ENCODE measurements at regions not wholly inside any gene's neighbourhood (a gene's known extent, or its start where the extent isn't known, plus 50 kb on each side); places are given as distances from the start of the nearest gene placed in this dataset. TPM values are rescaled to one million over a fixed set of nuclear protein-coding genes. Genes with fewer than 3 reads are reported as not detected.

DNA sequence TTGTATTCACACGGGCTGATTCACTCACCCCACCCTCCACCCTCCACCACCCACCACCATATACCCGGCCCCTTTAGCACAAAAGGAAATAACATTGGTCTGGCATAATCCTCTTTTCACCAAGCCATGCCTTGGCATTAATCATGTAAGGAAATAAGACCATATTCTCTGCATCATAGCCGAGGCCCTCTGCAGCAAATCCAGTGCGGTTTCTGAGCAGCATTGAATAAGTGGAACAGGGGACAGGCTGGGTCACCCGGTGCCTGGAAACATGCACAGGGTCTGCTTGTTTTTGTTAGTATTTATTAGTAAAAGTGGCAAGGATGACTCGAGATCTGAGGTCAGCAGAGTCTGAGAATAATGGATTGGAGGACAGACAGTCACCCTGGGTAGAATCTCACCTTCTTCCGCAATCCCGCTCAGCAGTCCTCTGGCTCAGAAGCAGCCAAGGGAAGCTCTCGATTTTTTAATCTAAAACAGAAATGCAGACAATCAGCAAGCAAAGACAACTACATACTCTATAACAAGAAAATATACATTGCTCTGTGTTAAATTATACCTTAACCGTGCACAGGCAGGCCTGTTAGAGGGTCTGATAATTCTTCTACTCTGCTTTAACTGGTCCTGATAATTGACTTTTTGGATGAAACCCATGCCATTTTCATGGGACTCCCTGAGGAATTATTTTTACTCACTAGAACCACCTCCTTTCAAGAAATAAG lies 52.4 kb upstream of the CDC42BPA start:
- DNase-seq (ENCODE audit: low spot score in 2 of 2): no peak
- Histone ChIP-seq H3K36me3 (no peaks in the 10 kb centered on the region), H3K4me1 (no peaks in the 10 kb centered on the region), H3K27me3 (no peaks in the 10 kb centered on the region), H3K27ac (no peak overlapping the region), H3K9me3 (no peaks in the 10 kb centered on the region), H3K4me3 (no peak overlapping the region)
- 61 to 68% methylated on average over 10 of the region's 10 CpGs for WGBS, 2 donors
- TF ChIP-seq POLR2A (IDR thresholded peaks at IDR 0.05): no peak
- TF ChIP-seq EP300 (IDR thresholded peaks at IDR 0.05): no peak
- TF ChIP-seq, protein P1, sequence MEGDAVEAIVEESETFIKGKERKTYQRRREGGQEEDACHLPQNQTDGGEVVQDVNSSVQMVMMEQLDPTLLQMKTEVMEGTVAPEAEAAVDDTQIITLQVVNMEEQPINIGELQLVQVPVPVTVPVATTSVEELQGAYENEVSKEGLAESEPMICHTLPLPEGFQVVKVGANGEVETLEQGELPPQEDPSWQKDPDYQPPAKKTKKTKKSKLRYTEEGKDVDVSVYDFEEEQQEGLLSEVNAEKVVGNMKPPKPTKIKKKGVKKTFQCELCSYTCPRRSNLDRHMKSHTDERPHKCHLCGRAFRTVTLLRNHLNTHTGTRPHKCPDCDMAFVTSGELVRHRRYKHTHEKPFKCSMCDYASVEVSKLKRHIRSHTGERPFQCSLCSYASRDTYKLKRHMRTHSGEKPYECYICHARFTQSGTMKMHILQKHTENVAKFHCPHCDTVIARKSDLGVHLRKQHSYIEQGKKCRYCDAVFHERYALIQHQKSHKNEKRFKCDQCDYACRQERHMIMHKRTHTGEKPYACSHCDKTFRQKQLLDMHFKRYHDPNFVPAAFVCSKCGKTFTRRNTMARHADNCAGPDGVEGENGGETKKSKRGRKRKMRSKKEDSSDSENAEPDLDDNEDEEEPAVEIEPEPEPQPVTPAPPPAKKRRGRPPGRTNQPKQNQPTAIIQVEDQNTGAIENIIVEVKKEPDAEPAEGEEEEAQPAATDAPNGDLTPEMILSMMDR (IDR thresholded peaks at IDR 0.05): no peak

DNA sequence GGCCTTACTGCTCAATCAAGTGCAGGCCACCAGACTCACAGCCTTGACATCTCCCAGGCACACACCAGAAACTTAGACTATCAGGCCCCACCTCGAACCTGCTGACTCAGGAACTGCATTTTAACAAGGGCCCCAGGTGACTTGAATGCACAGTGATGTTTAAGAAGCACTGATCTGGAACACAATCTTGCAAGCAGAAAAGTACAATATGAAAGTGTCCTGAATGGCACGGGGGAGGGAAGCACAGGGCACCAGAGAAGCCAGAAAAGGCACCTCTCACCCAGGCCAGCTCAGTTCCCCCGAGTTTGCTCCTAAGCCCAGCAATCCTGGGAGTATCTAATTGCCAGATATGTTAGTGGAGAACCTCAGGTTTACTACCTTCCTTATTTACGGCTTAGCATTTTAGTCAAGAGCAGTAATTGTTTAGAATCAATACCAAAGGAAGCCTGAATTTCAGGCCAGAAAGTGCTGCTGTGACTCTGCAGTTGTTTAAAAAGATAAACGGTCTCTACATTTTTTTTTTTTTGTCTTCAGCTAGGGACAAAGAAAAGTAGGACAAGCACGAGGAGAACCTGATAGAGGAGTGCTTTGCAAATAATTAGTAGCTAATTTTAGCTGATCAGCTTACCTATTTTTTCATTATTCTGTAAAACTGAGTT lies 50.9 kb upstream of the CDC42BPA start:
- no peaks in the 10 kb centered on the region for H3K4me1 ChIP-seq
- WGBS, 2 donors: 66 to 71% methylated on average over 6 of the region's 6 CpGs
- H3K36me3 ChIP-seq: no peaks in the 10 kb centered on the region
- no peaks in the 10 kb centered on the region for H3K27me3 ChIP-seq
- no peak overlapping the region for H3K4me3 ChIP-seq
- TF ChIP-seq, protein P1 (IDR thresholded peaks at IDR 0.05): no peak
- no peak overlapping the region for H3K27ac ChIP-seq
- no peak for DNase-seq (ENCODE audit: low spot score in 2 of 2)
- H3K9me3 ChIP-seq: no peaks in the 10 kb centered on the region

Small RNA genes in the stretch of these regions (small RNA-seq; reads per million reads assigned to genes)
- gene AL451054.2: not detected
- gene BTF3P9: not detected

Data from tibial nerve (tissue), 4 donors.